Left ventricle myocardium inferior (tissue), 1 donor: ENCODE measurements at regions not wholly inside any gene's neighbourhood (a gene's known extent, or its start where the extent isn't known, plus 50 kb on each side); places are given as distances from the start of the nearest gene placed in this dataset.

Experiments used
- DNase-seq: peaks from one replicate; pipeline ENCODE4 v3.0.0-alpha.2; 2020
- H3K27ac ChIP-seq: fragments of 200-600 bp; replicated peaks from 2 replicates; pipeline ENCODE4 v1.8.0; 2021
- H3K27me3 ChIP-seq: fragments of 200-600 bp; 2 replicates; pipeline ENCODE4 v1.8.0; 2021; ENCODE audit warnings: low read depth
- H3K36me3 ChIP-seq: fragments of 200-600 bp; 2 replicates; pipeline ENCODE4 v1.8.0; 2021
- H3K4me1 ChIP-seq: fragments of 200-600 bp; 2 replicates; pipeline ENCODE4 v1.8.0; 2021
- H3K4me3 ChIP-seq: fragments of 200-600 bp; 2 replicates; pipeline ENCODE4 v1.8.0; 2021; ENCODE audit warnings: mild to moderate bottlenecking, moderate library complexity
- H3K9me3 ChIP-seq: fragments of 200-600 bp; replicated peaks from 2 replicates; pipeline ENCODE4 v1.8.0; 2021
- CTCF ChIP-seq: fragments of 200-600 bp; IDR thresholded peaks from 2 replicates; pipeline ENCODE4 v1.8.0; 2021; ENCODE audit warnings: antibody characterized with exemption, mild to moderate bottlenecking, borderline replicate concordance
- intact Hi-C: fragments of 100-400 bp; cut with micrococcal nuclease; formaldehyde crosslinking; loops from one replicate; pipeline ENCODE4 v1.11.0; 2022
- donor health status: DM: no; HTN: yes; CAD: no; lungs with severe emphysema.

- H3K27ac ChIP-seq = no peak overlapping the region
- intact Hi-C loops = no loop called here
- no peak overlapping the region for H3K4me3 ChIP-seq
- no peak for DNase-seq
- no peaks in the 10 kb centered on the region for H3K4me1 ChIP-seq
- H3K27me3 ChIP-seq = no peaks in the 10 kb centered on the region
- TF ChIP-seq CTCF = no peak
- no peaks in the 10 kb centered on the region for H3K36me3 ChIP-seq
- H3K9me3 ChIP-seq = peaks cover 5% of the 10 kb centered on the region
Measured at GRCh38 chr3:19725000-19725399, 209.0 kb downstream of the EFHB start.

GRCh38 chr3:19717736-19718135, 216.3 kb downstream of the EFHB start:
- H3K27ac ChIP-seq = no peak overlapping the region
- H3K4me1 ChIP-seq = no peaks in the 10 kb centered on the region
- intact Hi-C loops = no loop called here
- H3K4me3 ChIP-seq = no peak overlapping the region
- H3K36me3 ChIP-seq = no peaks in the 10 kb centered on the region
- no peaks in the 10 kb centered on the region for H3K9me3 ChIP-seq
- no peaks in the 10 kb centered on the region for H3K27me3 ChIP-seq
- TF ChIP-seq CTCF = no peak
- no peak for DNase-seq

- no peak for DNase-seq
- H3K36me3 ChIP-seq = no peaks in the 10 kb centered on the region
- no peak for TF ChIP-seq CTCF
- no peaks in the 10 kb centered on the region for H3K27me3 ChIP-seq
- no peaks in the 10 kb centered on the region for H3K9me3 ChIP-seq
- H3K4me3 ChIP-seq = no peak overlapping the region
- H3K4me1 ChIP-seq = no peaks in the 10 kb centered on the region
- H3K27ac ChIP-seq = no peak overlapping the region
- intact Hi-C loops = no loop called here
Measured at GRCh38 chr3:19711160-19711782, 222.7 kb downstream of the EFHB start.

- H3K4me1 ChIP-seq = no peaks in the 10 kb centered on the region
- no peak for DNase-seq
- H3K9me3 ChIP-seq = no peaks in the 10 kb centered on the region
- no peaks in the 10 kb centered on the region for H3K27me3 ChIP-seq
- no peaks in the 10 kb centered on the region for H3K36me3 ChIP-seq
- intact Hi-C loops = no loop called here
- peak overlapping the region; percentile 45 for H3K4me3 ChIP-seq
- no peak overlapping the region for H3K27ac ChIP-seq
- TF ChIP-seq CTCF = no peak
Measured at GRCh38 chr3:19702416-19703078, 231.5 kb downstream of the EFHB start.

GRCh38 chr3:19688767-19689166, 245.2 kb downstream of the EFHB start:
- Histone ChIP-seq H3K4me3 (no peak overlapping the region), H3K9me3 (peaks cover 50% of the 10 kb centered on the region), H3K27ac (no peak overlapping the region), H3K36me3 (no peaks in the 10 kb centered on the region), H3K27me3 (no peaks in the 10 kb centered on the region), H3K4me1 (no peaks in the 10 kb centered on the region)
- TF ChIP-seq CTCF = no peak
- intact Hi-C loops = no loop called here
- no peak for DNase-seq
